ENCODE measurements at regions not wholly inside any gene's neighbourhood (a gene's known extent, or its start where the extent isn't known, plus 50 kb on each side); places are given as distances from the start of the nearest gene placed in this dataset.

DNA sequence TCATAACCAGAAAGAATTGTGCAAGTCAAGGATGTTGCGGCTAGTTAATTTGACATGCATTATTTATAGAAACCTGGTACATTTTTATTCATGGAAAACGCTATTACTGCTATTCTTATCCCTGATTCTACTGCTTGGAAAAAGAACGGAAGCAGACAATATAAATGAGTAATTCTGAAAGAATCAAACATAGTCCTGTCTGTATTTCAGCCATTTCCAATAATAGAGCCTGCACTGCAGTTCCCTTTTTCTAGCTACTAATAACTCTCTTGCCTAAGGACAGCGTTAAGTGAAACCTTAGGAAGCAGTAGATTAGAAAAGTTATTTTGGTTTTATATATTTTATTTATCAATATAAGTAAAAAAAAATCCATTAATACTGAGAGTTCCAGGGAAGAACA is 414.9 kb downstream of the CYLC2 start:
- intact Hi-C loops (cut with micrococcal nuclease; ENCODE audit: unreplicated experiment), result no loop called here
- TF ChIP-seq ZNF343 (CRISPR knock-in tag; IDR thresholded peaks at IDR 0.05), result no peak
- no peak for TF ChIP-seq WIZ (CRISPR knock-in tag; IDR thresholded peaks at IDR 0.05)
- TF ChIP-seq, protein P1, sequence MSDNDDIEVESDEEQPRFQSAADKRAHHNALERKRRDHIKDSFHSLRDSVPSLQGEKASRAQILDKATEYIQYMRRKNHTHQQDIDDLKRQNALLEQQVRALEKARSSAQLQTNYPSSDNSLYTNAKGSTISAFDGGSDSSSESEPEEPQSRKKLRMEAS (IDR thresholded peaks at IDR 0.05), result no peak
- TF ChIP-seq SSRP1 (CRISPR knock-in tag; IDR thresholded peaks at IDR 0.05), result no peak
- no peak for TF ChIP-seq ZNF629 (CRISPR knock-in tag; conservative IDR thresholded peaks at IDR 0.05)
- TF ChIP-seq TBL1XR1 (IDR thresholded peaks at IDR 0.05; ENCODE audit: borderline replicate concordance, low read length, partially characterized antibody), result no peak
- TF ChIP-seq NFKB2 (CRISPR knock-in tag; IDR thresholded peaks at IDR 0.05; ENCODE audit: borderline replicate concordance), result no peak
- TF ChIP-seq ZNF83 (CRISPR knock-in tag; IDR thresholded peaks at IDR 0.05; ENCODE audit: borderline replicate concordance), result no peak
- TF ChIP-seq ZNF724P (CRISPR knock-in tag; IDR thresholded peaks at IDR 0.05; ENCODE audit: borderline replicate concordance), result no peak
- no peak for TF ChIP-seq JUN (CRISPR knock-in tag; IDR thresholded peaks at IDR 0.05)
- TF ChIP-seq NFYC (CRISPR knock-in tag; IDR thresholded peaks at IDR 0.05), result no peak
- no peak for TF ChIP-seq ZKSCAN8 (CRISPR knock-in tag; IDR thresholded peaks at IDR 0.05; ENCODE audit: borderline replicate concordance)
- TF ChIP-seq, protein P2, sequence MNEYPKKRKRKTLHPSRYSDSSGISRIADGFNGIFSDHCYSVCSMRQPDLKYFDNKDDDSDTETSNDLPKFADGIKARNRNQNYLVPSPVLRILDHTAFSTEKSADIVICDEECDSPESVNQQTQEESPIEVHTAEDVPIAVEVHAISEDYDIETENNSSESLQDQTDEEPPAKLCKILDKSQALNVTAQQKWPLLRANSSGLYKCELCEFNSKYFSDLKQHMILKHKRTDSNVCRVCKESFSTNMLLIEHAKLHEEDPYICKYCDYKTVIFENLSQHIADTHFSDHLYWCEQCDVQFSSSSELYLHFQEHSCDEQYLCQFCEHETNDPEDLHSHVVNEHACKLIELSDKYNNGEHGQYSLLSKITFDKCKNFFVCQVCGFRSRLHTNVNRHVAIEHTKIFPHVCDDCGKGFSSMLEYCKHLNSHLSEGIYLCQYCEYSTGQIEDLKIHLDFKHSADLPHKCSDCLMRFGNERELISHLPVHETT (CRISPR knock-in tag; conservative IDR thresholded peaks at IDR 0.05), result no peak
- TF ChIP-seq, protein P3, sequence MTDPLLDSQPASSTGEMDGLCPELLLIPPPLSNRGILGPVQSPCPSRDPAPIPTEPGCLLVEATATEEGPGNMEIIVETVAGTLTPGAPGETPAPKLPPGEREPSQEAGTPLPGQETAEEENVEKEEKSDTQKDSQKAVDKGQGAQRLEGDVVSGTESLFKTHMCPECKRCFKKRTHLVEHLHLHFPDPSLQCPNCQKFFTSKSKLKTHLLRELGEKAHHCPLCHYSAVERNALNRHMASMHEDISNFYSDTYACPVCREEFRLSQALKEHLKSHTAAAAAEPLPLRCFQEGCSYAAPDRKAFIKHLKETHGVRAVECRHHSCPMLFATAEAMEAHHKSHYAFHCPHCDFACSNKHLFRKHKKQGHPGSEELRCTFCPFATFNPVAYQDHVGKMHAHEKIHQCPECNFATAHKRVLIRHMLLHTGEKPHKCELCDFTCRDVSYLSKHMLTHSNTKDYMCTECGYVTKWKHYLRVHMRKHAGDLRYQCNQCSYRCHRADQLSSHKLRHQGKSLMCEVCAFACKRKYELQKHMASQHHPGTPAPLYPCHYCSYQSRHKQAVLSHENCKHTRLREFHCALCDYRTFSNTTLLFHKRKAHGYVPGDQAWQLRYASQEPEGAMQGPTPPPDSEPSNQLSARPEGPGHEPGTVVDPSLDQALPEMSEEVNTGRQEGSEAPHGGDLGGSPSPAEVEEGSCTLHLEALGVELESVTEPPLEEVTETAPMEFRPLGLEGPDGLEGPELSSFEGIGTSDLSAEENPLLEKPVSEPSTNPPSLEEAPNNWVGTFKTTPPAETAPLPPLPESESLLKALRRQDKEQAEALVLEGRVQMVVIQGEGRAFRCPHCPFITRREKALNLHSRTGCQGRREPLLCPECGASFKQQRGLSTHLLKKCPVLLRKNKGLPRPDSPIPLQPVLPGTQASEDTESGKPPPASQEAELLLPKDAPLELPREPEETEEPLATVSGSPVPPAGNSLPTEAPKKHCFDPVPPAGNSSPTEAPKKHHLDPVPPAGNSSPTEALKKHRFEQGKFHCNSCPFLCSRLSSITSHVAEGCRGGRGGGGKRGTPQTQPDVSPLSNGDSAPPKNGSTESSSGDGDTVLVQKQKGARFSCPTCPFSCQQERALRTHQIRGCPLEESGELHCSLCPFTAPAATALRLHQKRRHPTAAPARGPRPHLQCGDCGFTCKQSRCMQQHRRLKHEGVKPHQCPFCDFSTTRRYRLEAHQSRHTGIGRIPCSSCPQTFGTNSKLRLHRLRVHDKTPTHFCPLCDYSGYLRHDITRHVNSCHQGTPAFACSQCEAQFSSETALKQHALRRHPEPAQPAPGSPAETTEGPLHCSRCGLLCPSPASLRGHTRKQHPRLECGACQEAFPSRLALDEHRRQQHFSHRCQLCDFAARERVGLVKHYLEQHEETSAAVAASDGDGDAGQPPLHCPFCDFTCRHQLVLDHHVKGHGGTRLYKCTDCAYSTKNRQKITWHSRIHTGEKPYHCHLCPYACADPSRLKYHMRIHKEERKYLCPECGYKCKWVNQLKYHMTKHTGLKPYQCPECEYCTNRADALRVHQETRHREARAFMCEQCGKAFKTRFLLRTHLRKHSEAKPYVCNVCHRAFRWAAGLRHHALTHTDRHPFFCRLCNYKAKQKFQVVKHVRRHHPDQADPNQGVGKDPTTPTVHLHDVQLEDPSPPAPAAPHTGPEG (CRISPR knock-in tag; IDR thresholded peaks at IDR 0.05), result no peak
- 20% methylated on average over 4 of the region's 4 CpGs for WGBS (ENCODE audit: low lambda C conversion rate)
- DNase-seq (ENCODE audit: low spot score), result no peak
- H3K4me2 ChIP-seq (ENCODE audit: low read depth, low read length), result no peak overlapping the region
- no peak overlapping the region for H2AFZ ChIP-seq (ENCODE audit: low read length)
- no peak overlapping the region for H3K9ac ChIP-seq (ENCODE audit: insufficient read depth, low read depth, low read length)
- no TSS peak for BruUV-seq (replicated peaks)
- H3K27ac ChIP-seq (ENCODE audit: extremely low read length, insufficient read depth, low read length), result no peak overlapping the region
- H3K4me1 ChIP-seq (ENCODE audit: insufficient read depth, low read length), result no peaks in the 10 kb centered on the region
- POLR2A ChIA-PET, result no interaction called here
- H3K79me2 ChIP-seq (ENCODE audit: insufficient read depth, low read length), result no peaks in the 10 kb centered on the region
- H3K9me3 ChIP-seq (ENCODE audit: low read length), result peaks cover 7% of the 10 kb centered on the region
- H3K36me3 ChIP-seq (replicated peaks in 1 of 2; ENCODE audit: control insufficient read depth in 1 of 2, insufficient read depth in 2 of 2, low read length in 2 of 2), result no peaks in the 10 kb centered on the region
- H3K27me3 ChIP-seq (ENCODE audit: control insufficient read depth in 1 of 2, insufficient read depth in 2 of 2, low read length in 2 of 2), result no peaks in the 10 kb centered on the region
- no peak for ATAC-seq
- H4K20me1 ChIP-seq (ENCODE audit: insufficient read depth, low read length), result no peaks in the 10 kb centered on the region
- H3K4me3 ChIP-seq (replicated peaks in 1 of 3; ENCODE audit: insufficient read depth in 1 of 3, low read depth in 2 of 3, low read length in 3 of 3), result no peak overlapping the region
- CTCF ChIA-PET (ENCODE audit: low intra/inter-chr PET ratio, low total read pairs), result no interaction called here
- FAIRE-seq, result no peak
- in situ Hi-C loops (cut with HindIII; ENCODE audit: extremely low pct_ligation_motif_present, low pct_unique_long_range_greater_than_20kb), result no loop called here
